Nucleus accumbens (tissue), 56 donors: ENCODE measurements at regions not wholly inside any gene's neighbourhood (a gene's known extent, or its start where the extent isn't known, plus 50 kb on each side); places are given as distances from the start of the nearest gene placed in this dataset.

Source experiments
- DNase-seq, 56 donors: peaks; one replicate each; lab custom pipeline; 2025; lab: John Stamatoyannopoulos, UW

DNA sequence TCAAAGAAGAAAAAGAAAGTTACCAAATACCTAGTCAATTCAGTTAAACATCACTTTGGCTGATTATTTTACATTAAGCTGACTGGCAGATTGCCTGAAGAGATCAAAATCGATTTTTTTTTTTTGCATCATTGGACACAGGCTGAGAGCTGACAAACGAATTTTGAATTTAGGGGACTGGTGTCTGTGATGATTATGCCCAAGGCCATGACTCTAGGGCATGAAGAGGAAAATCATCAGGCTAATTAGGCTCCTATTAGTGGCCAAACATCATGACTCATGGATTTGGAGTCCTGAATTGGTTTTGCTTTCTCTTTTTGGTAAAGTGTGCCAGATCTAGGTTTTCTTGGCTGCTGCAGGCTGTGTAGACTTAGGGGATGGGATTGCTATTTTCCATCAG lies 829.3 kb upstream of the LCORL start:
- no peak for DNase-seq

DNA sequence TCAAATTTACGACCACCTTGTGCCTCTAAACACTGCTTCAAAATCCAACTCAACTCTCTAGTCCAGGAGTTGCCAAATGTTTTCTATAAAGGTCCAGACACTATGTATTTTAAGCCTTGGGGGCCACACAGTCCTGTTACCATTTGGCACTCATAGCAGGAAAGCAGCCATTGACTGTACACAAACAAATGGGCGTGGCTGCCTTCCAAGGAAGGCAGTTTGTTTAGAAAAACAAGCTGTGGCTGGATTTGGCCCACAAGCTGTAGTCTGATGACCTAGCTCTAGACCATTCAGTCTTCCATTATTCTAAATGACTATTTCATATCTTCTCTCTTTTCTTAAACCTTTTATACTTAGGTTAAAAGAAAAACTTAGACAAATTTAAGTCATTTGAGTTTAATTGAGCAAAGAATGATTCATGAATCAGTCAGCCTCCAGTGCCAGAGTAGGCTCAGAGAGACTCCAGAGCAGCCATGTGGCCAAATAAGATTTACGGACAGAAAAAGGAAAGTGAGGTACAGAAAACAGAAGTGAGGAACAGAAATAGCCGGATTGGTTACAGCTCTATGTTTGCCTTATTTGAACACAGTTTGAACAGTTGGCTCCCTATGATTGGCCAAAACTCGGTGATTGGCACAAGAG lies 825.8 kb upstream of the LCORL start:
- peak in 5 of 56 donors; percentile 1 to 34 (median 5) for DNase-seq

DNA sequence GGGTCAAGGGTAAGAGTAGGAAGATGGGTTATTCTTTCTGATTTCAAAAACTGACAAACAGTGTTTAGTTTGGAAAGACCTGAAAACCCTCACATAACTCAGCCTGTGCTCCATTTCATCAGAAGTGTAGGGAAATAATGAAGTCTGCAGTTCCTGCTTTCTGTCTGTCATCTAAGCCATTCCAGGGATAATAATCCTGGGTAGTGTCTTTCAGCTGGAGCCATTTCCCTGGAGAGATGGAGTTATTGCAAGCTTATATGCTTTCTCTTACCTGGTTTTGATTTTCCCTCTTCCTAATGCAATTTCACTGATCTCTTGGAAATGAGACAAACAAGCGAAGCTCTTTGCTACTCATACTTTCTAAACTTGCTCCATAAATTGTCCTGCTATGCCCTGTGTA lies 824.8 kb upstream of the LCORL start:
- DNase-seq = no peak

- DNase-seq = no peak
Measured at GRCh38 chr4:18844726-18845125, 823.2 kb upstream of the LCORL start.

DNA sequence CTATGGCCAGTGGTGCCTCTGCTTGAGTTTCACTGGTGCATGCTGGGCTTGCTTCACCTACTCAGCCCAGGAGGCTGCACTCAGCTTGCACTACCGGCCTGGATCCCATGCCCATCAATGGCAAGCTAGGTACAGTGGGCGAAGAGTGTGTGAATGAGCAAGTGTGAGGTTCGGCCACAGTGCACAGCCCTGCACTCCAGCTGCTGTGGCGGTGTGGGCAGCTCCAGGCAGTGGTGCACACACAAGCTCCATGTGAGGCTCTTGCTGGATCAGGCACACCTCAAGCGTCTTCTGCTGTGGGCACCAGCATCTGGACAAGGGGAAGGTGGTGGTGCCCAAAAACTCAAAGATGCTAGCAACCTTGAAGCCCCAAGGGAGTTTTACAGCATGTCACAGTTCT lies 820.9 kb upstream of the LCORL start:
- DNase-seq = no peak

DNA sequence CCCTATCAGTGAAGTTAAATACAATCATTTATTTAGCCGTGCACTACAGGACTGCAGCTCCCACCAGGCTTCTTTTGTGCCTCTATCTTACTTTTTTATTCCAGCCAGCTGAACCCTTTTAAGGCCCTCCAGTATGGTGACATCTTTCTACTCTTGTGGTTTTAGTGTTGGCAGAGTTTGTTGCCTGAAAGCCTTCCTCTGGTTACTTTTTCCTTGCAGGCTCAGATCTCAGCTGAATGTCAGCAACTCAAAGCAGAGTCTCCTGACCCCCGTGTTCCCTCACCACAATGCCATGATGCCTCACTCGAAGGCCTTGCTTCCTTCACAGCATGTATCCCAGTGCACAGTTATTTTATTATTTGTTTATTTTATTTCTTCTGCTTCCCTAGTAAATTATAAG lies 818.9 kb upstream of the LCORL start:
- no peak for DNase-seq

DNA sequence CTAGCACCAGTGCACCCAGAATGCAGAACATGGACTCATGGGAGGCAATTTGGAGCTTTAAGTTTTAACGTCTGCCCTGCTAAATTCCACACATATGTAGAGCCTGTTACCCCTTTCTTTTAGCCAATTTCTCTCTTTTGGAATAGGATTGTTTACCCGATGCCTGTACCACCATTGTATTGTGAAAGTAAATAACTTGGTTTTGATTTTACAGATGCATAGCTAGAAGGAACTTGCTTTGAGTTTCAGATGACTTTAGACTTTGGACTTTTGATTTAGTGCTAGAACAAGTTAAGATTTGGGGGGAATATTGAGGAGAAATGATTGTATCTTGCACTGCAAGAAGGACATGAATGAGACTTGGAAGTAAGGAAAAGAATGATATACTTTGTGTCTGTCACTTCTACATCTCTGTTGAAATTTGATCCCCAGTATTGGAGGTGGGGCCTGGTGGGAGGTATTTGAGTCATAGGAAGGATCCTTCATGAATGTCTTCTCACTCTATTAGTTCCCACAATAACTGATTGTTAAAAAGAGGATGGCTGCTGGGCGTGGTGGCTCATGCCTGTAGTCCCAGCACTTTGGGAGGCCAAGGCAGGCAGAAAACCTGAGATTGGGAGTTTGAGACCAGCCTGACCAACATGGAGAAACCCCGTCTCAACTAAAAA lies 794.8 kb upstream of the LCORL start:
- no peak for DNase-seq

DNA sequence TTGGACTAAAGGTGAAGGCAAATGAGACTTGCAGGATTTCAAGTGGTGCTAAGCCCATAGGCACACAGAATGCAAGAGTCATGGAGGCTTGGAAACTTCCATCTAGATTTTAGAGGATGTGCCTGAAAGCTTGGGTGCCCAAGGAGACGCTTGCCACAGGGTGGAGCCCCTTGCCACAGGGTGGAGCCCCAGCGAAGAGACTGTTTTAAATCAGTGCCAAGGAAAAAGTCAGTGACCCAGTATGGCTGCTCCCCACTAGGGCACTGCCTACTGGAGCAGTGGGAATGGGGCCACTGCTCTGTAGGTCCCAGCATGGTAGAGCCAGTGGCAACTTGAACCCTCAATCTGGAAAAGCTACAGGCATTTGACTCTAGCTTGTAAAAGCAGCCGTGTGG lies 794.2 kb upstream of the LCORL start:
- DNase-seq = no peak

DNA sequence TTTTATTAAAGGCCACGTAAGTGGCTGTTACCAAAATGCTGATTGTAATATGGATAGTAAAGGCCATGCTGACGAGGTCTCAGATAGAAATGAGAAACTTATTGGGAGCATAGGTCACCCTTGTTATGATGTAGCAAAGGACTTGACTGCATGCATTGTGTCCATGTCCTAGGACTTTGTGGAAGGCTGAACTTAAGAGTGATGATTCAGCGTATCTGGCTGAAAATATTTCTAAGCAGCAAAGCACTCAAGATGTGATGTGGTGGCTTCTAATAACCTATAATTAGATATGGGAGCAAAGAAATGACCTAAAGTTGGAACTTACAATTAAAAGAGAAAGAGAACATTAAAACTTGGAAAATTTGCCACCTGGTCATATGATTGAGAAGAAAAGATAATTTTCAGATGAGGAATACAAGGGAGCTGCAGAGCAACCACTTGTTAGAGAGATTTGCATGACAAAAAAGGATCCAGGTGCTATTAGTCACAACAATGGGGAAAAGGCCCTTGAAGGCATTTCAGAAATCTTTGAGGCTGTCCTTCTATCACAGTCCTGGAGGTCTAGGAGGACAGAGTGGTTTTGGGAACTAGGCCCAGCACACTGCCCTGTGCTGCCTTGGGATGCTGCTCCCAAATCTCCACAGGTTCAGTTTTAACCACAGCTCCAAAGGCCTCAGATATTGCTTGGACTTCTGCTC lies 793.7 kb upstream of the LCORL start:
- no peak for DNase-seq

- no peak for DNase-seq
Measured at GRCh38 chr4:18813771-18814170, 792.2 kb upstream of the LCORL start.

GRCh38 chr4:18813055-18813454 lies 791.5 kb upstream of the LCORL start:
- DNase-seq = no peak

DNA sequence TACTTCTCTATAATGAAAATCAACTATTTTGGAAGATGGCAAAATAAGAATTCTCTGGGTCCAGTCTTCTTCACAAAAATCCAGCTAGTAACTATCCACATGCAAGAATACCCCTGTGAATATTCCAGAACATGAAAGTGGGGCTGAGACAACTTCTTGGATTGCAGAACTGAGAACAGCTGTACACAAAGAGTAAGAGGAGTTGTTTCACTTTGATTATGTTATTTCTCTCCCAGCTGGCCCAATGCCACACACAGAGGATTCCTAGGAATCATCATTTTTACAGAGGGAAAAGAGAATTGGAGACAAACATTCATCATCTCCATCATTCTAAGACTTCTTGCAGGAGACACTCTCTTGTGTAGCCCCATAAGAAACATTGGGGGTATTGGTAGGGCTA lies 782.2 kb upstream of the LCORL start:
- no peak for DNase-seq

DNA sequence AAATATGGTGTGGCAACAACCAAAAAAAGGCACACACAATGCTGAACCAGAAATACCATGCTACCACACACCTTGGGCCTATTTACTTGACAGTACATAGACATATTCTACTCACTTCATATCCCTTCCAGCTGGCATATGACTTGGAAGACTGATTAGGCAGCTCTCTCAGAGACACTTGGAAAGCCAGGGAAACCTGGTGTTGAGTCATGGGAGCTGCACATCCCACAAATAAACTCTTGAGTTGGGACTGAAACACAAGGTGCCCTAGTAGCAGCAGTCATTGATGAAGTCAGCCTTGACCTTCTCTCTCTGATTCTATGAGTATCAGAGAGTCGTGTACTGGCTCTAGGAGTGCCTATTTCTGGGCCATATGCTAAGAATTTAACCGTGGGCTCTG lies 776.6 kb upstream of the LCORL start:
- no peak for DNase-seq

DNA sequence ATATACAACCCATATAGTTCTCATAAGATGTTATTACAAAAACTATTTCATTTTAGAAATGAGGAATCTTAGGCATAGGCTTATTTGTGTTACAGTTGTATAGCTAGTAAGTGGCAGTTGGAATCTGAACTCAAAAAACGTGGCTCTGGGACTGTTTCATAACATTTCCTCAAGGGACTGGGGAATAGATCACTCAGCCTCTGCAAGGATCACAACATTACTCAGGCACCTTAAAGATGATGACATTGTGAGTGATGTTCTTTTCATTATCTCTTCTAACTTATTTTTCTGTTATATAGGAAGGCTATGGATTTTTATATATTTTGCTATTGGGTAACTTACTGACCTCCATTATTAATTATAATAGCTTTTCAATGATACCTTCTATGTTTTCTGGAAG lies 774.2 kb upstream of the LCORL start:
- DNase-seq = no peak

- no peak for DNase-seq
Measured at GRCh38 chr4:18777190-18777930, 755.8 kb upstream of the LCORL start.

- no peak for DNase-seq
Measured at GRCh38 chr4:18767921-18768320, 746.4 kb upstream of the LCORL start.

- DNase-seq = no peak
Measured at GRCh38 chr4:18756671-18757070, 735.1 kb upstream of the LCORL start.

DNA sequence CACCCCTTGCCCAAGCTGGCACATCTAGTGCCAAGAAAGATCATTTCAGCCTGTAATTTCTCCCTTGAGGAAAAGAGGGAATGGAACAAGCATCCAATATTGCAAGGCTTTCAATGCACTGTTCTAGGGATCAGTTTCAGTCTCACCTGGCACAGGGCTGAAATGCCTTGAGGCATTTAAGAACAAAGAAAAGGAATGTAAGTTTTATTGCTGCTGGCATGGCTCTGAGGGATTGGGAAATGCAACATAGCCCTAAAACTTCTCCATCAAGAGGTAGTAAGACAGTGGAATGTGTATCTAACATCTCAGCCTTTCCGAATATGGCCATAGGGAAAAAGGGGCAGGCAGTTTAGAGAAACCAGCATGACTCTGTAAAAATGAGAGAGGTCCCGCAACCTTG lies 732.6 kb upstream of the LCORL start:
- DNase-seq = no peak

GRCh38 chr4:18751083-18751482 lies 729.5 kb upstream of the LCORL start:
- no peak for DNase-seq

DNA sequence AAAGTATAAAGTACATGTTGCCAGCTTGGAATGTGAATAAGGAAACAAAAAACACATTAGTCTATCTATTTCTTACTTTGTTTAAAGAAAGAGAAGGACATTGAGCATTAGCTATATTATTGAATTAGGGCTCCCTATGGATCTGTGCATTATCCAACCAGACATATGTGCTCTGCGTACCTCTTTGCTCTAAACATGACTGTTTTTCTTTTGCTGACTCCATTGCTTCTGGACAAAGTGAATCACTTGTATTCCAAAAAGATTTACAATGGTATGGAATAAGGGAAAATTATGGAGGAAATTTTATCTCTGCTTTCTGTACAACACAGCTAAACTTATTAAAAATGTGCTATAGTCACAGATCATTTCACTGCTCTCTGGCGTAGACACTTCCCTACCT lies 727.8 kb upstream of the LCORL start:
- DNase-seq = no peak

DNA sequence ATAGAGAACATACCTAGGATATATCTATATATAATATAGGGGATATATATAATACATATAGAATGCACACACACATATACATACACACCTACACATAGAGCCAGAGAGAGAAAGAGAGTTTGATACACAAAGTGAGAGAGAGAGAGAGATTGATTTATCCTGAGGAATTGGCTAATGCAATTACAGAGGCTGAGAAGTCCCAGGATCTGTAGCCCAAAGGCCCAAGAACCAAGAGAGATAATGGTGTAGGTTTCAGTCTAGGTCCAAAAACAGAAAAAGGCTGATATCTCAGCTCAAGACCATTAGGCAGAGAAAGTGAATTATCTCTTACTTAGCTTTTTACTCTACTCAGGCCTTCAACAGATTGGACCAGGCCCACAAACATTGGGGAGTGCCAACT lies 715.0 kb upstream of the LCORL start:
- no peak for DNase-seq
